ENCODE measurements at regions not wholly inside any gene's neighbourhood (a gene's known extent, or its start where the extent isn't known, plus 50 kb on each side); places are given as distances from the start of the nearest gene placed in this dataset.

DNA sequence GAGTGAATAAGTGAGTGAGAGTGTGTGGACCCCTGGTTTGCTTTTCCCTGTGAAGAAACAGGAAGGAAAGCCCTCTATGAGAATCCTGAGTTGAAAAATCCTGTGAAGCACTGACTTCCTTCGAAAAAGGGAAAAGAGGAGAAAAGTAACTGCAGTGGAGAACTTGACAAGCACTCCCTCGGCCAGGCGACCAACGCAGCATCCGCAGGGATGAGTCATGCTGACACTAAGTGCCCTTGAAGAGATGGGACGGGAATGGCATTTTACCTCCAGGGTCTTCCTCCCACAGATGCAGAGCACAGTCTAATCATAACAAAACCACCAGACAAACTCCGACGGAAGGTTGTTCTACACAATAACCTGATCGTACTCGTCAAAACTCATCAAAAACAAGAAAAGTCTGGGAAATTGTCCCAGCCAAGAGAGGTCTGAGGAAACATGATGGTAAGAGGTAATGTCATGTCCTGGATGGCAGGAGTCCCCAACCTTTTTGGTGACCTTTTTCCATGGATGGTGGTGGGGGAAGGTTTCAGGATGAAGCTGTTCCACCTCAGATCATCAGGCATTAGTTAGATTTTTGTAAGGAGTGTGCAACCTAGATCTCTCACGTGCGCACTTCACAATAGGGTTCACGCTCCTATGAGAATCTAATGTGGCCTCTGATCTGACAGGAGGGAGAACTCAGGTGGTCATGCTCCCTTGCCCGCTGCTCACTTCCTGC, 132.2 kb upstream of the B3GAT1 start:
- H3K4me3 Mint-ChIP-seq, result no peak overlapping the region
- H3K4me1 Mint-ChIP-seq, result no peaks in the 10 kb centered on the region
- H3K36me3 Mint-ChIP-seq, result no peaks in the 10 kb centered on the region
- peaks cover 0 to 7% (median 0%) of the 10 kb centered on the region in 3 donors for H3K9me3 Mint-ChIP-seq
- H3K27ac Mint-ChIP-seq, result no peak overlapping the region
- H3K27me3 Mint-ChIP-seq, result peaks cover 3% of the 10 kb centered on the region

DNA sequence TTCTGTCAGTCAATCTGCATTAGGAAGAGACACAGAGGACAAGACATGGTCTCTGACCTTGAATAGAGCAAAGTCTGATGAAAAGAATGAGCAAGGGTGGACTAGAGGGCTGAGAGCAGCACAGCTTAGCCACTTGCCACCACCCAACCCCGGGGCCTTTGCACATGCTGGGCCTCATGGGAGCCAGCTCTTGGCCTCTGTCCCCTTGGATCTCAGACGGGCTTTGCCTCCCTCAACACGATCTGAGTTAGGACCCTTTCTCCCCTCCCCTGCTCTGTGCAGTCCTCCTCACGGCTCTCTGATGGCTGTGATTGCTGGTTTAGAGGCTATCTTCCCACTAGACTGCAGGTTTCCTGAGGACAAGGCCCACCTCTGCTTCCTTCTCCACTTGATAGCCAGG, 131.6 kb upstream of the B3GAT1 start:
- Mint-ChIP-seq H3K9me3 (peaks cover 0 to 6% (median 0%) of the 10 kb centered on the region in 3 donors), H3K27me3 (peaks cover 3% of the 10 kb centered on the region), H3K27ac (no peak overlapping the region), H3K4me3 (no peak overlapping the region), H3K4me1 (no peaks in the 10 kb centered on the region), H3K36me3 (no peaks in the 10 kb centered on the region)

DNA sequence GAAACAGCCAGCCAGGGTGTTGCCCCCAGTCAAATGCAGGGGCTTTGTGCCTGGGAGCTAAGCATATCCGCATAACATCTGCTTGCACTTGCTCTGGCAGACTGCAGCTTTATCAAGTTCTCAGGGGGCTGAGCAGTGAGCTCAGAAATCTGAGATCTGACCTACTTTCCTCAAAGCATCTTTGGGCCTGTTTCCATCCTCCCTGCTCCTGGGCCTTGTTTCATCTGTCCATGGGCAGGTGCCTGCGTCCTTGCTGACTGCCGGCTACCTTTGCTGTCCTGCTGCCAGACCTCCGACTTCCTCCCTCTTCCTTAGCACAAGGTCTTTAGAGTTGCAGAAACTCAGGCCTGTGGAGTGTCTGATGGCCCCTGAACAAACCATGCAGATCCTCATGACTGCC, 131.2 kb upstream of the B3GAT1 start:
- Mint-ChIP-seq H3K4me3 (no peak overlapping the region), H3K27ac (no peak overlapping the region), H3K9me3 (peaks cover 0 to 6% (median 0%) of the 10 kb centered on the region in 3 donors), H3K4me1 (no peaks in the 10 kb centered on the region), H3K36me3 (no peaks in the 10 kb centered on the region), H3K27me3 (peaks cover 3% of the 10 kb centered on the region)

DNA sequence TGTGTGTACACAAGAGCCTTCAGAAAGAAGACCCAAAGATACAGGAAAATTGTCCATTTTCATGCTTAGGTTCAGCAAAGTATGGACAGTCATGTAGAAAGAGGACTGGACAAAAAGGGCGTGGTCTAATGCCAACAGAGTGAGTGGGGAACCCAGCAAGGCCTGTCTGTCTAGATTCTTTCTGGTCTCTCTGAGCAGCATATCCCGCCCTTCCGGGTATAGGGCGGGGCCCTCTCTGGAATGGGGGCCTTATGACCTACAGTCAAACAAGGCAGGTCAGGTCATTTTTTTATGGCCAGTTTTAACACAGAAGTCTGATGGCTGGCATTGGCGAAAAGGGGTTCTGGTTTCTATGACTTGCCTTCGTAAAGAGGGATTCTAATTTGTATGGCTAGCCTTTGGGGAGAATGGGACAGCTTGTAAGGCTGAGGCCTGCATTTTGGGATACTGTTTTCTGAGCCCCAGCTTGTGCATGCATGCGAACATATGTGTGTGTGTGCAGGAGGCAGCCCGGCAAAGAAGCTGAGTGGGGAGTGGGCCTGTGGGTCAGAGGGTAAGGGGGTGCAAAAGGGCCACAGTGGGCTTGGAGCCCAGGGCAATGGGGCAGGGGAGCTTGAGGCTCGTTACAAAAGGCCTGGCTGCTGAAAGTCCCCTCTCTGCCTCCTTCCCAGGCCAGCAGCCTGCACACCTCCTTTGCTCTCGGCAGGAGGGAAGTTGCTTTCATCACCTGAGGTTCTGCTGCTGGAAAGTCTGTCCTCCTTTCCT, 130.5 kb upstream of the B3GAT1 start:
- no peak overlapping the region for H3K27ac Mint-ChIP-seq
- H3K27me3 Mint-ChIP-seq, result peaks cover 3% of the 10 kb centered on the region

DNA sequence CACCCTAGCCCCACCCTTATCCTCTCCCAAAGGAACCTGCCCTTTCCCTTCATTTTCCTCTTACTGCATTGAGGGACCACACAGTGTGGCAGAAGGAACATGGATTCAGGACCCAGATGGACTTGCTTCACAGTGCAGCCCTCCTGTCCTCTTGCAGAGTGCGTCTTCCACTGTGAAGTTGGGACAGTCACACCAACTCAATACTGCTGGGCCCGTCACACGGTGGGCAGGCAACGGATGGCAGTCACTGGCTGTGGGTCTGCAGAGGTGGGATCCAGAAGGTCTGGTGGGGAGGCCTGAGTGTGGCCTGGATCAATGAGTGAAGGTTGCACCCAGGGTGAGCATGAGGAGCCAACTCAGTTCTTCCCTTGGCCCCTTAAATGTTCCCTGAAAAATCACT, 129.9 kb upstream of the B3GAT1 start:
- peaks cover 0 to 6% (median 0%) of the 10 kb centered on the region in 3 donors for H3K9me3 Mint-ChIP-seq
- H3K27ac Mint-ChIP-seq, result no peak overlapping the region
- H3K36me3 Mint-ChIP-seq, result no peaks in the 10 kb centered on the region
- peaks cover 3% of the 10 kb centered on the region for H3K27me3 Mint-ChIP-seq
- no peak overlapping the region for H3K4me3 Mint-ChIP-seq
- H3K4me1 Mint-ChIP-seq, result peaks cover 0 to 3% (median 0%) of the 10 kb centered on the region in 3 donors

More for the DNA sequence above, 130.5 kb upstream of the B3GAT1 start:
- Mint-ChIP-seq H3K36me3 (no peaks in the 10 kb centered on the region), H3K9me3 (peaks cover 0 to 6% (median 0%) of the 10 kb centered on the region in 3 donors), H3K4me1 (peaks cover 0 to under 1% (median 0%) of the 10 kb centered on the region in 3 donors), H3K4me3 (no peak overlapping the region)

DNA sequence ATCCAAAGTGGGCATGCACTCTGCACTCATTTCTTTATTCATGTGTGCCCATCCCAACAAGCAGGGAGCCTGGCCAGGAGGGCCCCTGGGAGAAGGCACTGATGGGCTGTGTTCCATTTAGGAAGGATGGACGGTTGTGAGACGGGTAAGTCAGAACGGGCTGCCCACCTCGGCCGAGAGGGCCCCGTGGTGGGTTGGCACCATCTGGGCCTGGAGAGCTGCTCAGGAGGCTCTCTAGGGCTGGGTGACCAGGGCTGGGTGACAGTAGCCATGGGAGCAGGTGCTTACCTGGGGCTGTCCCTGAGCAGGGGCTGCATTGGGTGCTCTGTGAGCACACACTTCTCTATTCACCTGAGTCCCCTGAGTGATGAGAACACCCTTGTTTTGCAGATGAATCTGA, 129.3 kb upstream of the B3GAT1 start:
- peaks cover 7% of the 10 kb centered on the region for H3K27me3 Mint-ChIP-seq
- H3K4me1 Mint-ChIP-seq, result peaks cover 0 to 3% (median 1%) of the 10 kb centered on the region in 3 donors
- no peaks in the 10 kb centered on the region for H3K36me3 Mint-ChIP-seq
- H3K4me3 Mint-ChIP-seq, result no peak overlapping the region
- H3K27ac Mint-ChIP-seq, result no peak overlapping the region
- peaks cover 0 to 6% (median 0%) of the 10 kb centered on the region in 3 donors for H3K9me3 Mint-ChIP-seq

DNA sequence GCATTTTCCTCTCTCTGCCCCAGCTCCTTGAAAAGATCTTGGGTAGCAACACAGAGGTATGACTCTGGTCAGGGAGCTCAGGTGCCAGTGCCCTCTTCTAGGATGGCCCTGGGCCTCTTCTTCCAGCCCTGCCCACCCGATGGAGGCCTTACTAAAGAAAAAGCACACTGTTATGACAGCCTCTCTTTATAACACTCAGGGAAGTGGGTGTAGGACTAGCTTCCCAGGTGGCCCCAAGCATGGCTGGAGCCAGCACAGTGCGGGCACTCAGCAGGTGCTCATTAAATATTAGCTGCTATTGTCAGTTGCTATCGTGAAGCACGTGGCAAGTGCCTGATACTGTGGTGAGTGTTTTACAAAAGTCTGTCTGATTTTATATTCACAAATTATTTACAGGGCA, 127.2 kb upstream of the B3GAT1 start:
- Mint-ChIP-seq H3K27me3 (peaks cover 8% of the 10 kb centered on the region), H3K36me3 (no peaks in the 10 kb centered on the region), H3K4me3 (no peak overlapping the region), H3K9me3 (peaks cover 0 to 6% (median 0%) of the 10 kb centered on the region in 3 donors), H3K4me1 (peaks cover 0 to 3% (median 1%) of the 10 kb centered on the region in 3 donors), H3K27ac (peak overlapping the region in 1 of 3 donors; percentile 50)

DNA sequence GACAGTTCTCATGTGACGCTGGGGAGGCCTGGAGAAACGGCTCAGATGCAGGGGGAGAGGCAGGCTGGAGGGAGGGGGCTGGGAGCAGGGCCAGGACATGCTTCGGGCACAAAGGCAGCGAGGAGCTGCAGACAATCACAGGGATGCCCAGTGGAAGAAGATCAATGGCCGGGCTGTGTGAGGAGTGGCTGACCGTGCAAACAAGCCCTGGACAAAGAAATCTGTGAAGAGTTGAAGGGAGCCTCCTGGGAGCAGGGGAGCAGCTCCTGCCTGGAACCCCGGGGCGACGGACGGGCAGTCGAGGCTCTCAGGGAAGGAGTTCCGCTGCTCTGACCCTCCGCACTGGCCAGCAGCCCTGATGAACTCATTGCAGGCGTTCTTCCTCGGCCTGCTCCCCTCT, 126.7 kb upstream of the B3GAT1 start:
- Mint-ChIP-seq H3K9me3 (peaks cover 0 to 6% (median 0%) of the 10 kb centered on the region in 3 donors), H3K4me3 (no peak overlapping the region), H3K4me1 (peaks cover 0 to 3% (median 1%) of the 10 kb centered on the region in 3 donors), H3K36me3 (no peaks in the 10 kb centered on the region), H3K27ac (peak overlapping the region in 1 of 3 donors; percentile 50), H3K27me3 (peaks cover 8% of the 10 kb centered on the region)

DNA sequence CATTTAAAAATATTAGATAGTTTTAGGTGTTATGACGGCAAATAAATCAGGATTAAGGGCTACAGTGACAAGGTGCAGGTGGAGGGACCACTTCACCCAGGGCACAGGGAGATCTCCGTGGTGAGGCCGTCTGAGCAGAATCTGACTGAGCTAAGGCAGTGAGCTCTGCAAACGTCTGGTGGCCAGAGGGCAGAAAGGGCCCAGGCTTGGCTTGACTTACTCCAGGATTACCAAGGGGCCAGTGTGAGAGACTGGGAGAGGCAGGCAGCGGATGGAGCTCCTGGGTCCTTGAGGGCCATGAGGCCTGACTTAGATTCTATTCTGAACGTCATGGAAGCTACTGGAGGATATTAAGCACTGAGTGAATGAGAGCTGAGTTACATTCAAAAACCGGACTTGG, 125.9 kb upstream of the B3GAT1 start:
- peaks cover 8% of the 10 kb centered on the region for H3K27me3 Mint-ChIP-seq
- peaks cover 0 to 3% (median 1%) of the 10 kb centered on the region in 3 donors for H3K4me1 Mint-ChIP-seq
- H3K27ac Mint-ChIP-seq, result no peak overlapping the region
- no peak overlapping the region for H3K4me3 Mint-ChIP-seq
- H3K9me3 Mint-ChIP-seq, result peaks cover 0 to 6% (median 0%) of the 10 kb centered on the region in 3 donors
- H3K36me3 Mint-ChIP-seq, result no peaks in the 10 kb centered on the region

DNA sequence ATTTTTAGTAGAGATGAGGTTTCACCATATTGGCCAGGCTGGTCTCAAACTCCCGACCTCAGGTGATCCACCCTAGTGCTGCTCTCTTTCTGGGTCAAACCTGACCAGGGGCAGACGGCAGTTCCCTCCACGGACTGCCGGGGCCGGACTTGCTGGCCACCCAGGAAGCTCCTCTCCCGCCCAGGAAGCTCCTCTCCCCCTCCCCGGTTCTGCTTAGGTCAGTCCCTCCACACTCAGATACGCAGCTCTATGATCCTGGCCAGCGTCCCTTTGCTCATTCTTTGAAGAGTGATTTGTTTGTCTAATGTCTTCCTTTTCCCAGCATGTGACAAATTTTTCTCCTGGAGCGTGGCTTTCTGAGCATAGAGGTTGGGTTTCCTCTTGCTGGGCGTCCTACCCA, 125.3 kb upstream of the B3GAT1 start:
- H3K27me3 Mint-ChIP-seq, result peaks cover 8% of the 10 kb centered on the region
- no peaks in the 10 kb centered on the region for H3K36me3 Mint-ChIP-seq
- H3K4me1 Mint-ChIP-seq, result peaks cover 0 to 3% (median 1%) of the 10 kb centered on the region in 3 donors
- H3K9me3 Mint-ChIP-seq, result peaks cover 0 to 6% (median 0%) of the 10 kb centered on the region in 3 donors
- H3K27ac Mint-ChIP-seq, result no peak overlapping the region
- H3K4me3 Mint-ChIP-seq, result no peak overlapping the region

DNA sequence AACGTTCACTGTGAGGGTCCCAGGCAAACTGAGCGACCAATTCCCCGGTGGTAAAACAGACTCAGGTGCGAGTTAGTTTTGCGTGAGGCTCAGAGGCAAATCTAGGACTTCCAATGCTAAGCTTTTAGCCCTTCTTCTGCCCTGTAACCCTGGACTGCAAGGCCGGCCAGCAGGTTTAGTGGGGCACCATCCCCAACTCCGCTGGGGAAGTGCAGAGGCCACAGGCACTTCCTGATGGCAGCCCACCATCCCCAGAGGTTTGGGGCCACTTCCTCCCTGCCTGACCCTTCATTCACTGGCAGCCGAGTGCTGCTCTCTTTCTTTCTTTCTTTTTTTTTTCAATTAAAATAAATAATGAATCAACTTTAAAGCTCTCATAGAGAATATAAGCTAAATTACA, 124.6 kb upstream of the B3GAT1 start:
- Mint-ChIP-seq H3K27me3 (peaks cover 8% of the 10 kb centered on the region), H3K4me3 (peak overlapping the region in 1 of 4 donors; percentile 58), H3K36me3 (no peaks in the 10 kb centered on the region), H3K4me1 (peaks cover 0 to 3% (median 1%) of the 10 kb centered on the region in 3 donors), H3K27ac (no peak overlapping the region), H3K9me3 (peaks cover 0 to 6% (median 0%) of the 10 kb centered on the region in 3 donors)

DNA sequence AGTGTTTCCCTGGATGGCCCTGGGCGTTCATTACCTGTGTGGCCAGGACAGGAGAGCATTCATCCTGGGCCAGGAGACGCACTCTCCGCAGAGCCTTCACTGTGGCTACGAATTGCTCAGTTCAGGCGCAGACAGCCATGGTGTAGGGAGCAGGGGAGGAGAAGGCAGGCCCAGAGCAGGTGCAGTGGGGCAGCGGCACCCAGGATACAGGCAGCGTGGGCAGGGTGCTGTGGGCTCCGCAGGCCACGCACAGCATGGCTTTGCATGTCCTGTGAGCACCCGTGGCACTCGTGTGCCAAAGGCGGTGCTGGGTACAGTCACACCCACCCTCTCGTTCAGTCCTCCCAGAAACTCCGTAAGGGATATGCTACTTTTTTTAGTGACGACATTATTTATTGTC, 124.2 kb upstream of the B3GAT1 start:
- no peak overlapping the region for H3K4me3 Mint-ChIP-seq

DNA sequence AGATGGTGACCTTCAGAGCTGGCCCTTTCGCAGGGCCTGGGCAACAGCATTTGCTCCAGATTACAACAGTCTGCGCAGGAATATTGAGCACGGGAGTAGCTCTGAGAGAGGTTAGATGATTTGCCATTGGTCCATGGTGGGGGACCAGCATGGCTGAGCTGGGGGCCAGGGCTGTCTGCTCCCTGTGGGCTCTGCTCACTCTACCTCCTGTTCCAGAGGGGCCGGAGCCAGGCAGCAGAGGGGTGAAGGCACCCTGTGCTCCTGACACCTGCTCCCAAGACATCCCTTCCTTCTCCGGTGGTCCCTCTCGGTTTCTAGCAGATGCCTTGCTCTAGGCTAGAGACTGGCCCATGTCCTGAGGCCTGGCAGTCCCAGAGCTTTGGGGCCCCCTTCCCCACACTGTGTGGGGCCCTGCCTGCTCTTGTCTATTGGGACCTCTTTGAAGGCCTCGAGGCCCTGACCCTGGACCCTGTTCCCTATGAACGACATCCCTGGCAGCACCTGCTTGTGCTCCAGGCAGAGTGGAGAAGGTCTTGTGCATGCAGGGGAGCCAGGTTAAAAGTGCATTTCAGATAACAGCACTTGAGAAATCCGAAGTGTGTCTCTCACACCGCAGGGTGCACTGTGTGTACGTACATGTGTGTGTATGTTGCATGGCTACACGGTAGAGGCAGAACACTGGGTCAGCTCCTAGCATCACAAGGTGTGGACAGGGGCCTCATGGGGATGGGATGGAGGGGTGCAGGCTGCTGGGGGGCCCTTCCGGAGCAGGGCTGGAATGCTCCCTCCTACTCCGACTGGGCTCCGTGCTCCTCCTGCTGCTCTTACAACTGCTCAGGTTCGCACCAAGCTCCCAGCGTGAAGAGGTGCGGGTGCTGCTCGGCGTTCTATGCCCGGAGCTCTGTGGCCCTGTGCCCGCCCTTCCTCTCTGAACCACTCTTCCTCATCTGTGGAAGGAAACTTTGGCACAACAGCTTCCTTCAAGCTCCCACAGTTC, 123.3 kb upstream of the B3GAT1 start:
- Mint-ChIP-seq H3K36me3 (no peaks in the 10 kb centered on the region), H3K27me3 (peaks cover 10% of the 10 kb centered on the region), H3K4me3 (no peak overlapping the region), H3K27ac (no peak overlapping the region), H3K9me3 (peaks cover 0 to 6% (median 0%) of the 10 kb centered on the region in 3 donors), H3K4me1 (peaks cover 0 to 3% (median 1%) of the 10 kb centered on the region in 3 donors)

More for the DNA sequence above, 124.2 kb upstream of the B3GAT1 start:
- Mint-ChIP-seq H3K27ac (no peak overlapping the region), H3K36me3 (no peaks in the 10 kb centered on the region), H3K27me3 (peaks cover 8% of the 10 kb centered on the region), H3K9me3 (peaks cover 0 to 6% (median 0%) of the 10 kb centered on the region in 3 donors), H3K4me1 (peaks cover 0 to 3% (median 1%) of the 10 kb centered on the region in 3 donors)

DNA sequence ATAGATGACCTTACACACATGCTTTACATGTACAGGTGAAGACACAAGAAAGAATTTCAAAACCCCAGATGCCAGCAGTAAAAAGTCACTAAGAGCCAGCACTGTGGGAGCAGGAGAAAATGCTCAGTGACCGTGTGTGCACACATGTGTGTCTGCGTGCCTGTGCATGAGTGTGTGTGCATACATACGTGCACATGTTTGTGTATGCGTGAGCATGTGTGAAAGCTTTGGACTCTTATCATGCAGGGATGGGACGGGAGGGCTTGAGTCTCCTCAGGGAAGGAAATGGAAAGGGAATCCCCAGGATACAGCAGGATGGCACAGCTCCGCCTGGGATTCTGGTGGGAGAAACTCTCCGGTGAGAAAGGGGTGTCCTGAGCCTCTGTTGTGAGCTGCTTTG, 121.5 kb upstream of the B3GAT1 start:
- H3K36me3 Mint-ChIP-seq, result no peaks in the 10 kb centered on the region
- peaks cover 0 to 3% (median 1%) of the 10 kb centered on the region in 3 donors for H3K4me1 Mint-ChIP-seq
- no peak overlapping the region for H3K4me3 Mint-ChIP-seq
- peaks cover 6% of the 10 kb centered on the region for H3K27me3 Mint-ChIP-seq
- H3K9me3 Mint-ChIP-seq, result no peaks in the 10 kb centered on the region
- no peak overlapping the region for H3K27ac Mint-ChIP-seq

All from IgD-negative memory B cell (primary cell).